ENCODE measurements at regions not wholly inside any gene's neighbourhood (a gene's known extent, or its start where the extent isn't known, plus 50 kb on each side); places are given as distances from the start of the nearest gene placed in this dataset.
A peak's percentile ranks its signal among the peaks of the same experiment; 100 is the strongest.

DNA sequence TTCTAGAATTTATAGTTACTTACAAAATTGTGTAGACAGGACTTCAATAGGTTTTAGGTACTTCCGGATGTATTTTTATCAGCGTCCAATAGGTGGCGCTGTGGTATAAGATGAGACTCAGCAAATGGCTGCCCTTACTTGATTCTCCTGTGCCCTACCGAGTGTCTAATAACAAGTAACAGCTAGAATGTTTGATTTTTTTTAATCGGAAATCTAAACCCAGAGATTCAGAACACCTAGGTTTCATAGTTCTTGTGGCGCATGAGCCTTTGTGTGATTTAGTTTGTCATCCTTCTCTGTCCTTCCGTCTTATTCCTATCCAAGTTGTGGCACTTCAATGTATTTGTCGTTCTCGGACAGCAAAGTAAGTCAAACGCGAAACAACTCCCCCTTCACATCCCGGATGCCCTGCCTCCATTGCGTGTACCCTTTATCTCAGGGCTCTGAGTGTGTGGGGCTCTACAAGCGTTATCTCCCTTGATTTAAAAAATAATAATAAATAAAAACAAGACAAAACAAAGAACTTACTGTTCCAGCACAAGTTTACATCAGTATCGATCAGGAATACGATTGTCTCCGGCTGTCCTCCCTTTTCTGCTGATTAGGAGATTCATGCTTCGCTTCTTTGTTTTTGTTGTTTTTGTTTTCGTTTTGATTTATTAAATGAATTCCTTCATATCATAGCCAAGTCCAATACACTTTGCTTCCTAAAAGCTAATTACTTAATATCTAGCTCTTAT is 50.7 kb upstream of the SLC30A5 start (continued):
- TF ChIP-seq, protein P1, sequence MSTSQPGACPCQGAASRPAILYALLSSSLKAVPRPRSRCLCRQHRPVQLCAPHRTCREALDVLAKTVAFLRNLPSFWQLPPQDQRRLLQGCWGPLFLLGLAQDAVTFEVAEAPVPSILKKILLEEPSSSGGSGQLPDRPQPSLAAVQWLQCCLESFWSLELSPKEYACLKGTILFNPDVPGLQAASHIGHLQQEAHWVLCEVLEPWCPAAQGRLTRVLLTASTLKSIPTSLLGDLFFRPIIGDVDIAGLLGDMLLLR (CRISPR knock-in tag; IDR thresholded peaks at IDR 0.05), result no peak
- TF ChIP-seq PHF20 (CRISPR knock-in tag; IDR thresholded peaks at IDR 0.05), result no peak
- 0 out of 2 replicates have a peak, but pooled peaks have one; percentile 41 for TF ChIP-seq TOE1 (CRISPR knock-in tag; IDR thresholded peaks at IDR 0.05)
- no peak for TF ChIP-seq HNF4G (IDR thresholded peaks at IDR 0.05; ENCODE audit: borderline replicate concordance, low read depth, low read length)
- no peak for TF ChIP-seq HNF4G (CRISPR knock-in tag; IDR thresholded peaks at IDR 0.05; ENCODE audit: borderline replicate concordance, low read depth)
- no peak for TF ChIP-seq POGZ (CRISPR knock-in tag; IDR thresholded peaks at IDR 0.05)
- TF ChIP-seq BORCS8-MEF2B (CRISPR knock-in tag; IDR thresholded peaks at IDR 0.05), result no peak
- no peak for TF ChIP-seq MAZ (IDR thresholded peaks at IDR 0.05; ENCODE audit: borderline replicate concordance, low read depth, low read length)
- 0 out of 2 replicates have a peak, but pooled peaks have one; percentile 17 for TF ChIP-seq MAZ (CRISPR knock-in tag; IDR thresholded peaks at IDR 0.05; ENCODE audit: low read depth)
- TF ChIP-seq, protein P2, sequence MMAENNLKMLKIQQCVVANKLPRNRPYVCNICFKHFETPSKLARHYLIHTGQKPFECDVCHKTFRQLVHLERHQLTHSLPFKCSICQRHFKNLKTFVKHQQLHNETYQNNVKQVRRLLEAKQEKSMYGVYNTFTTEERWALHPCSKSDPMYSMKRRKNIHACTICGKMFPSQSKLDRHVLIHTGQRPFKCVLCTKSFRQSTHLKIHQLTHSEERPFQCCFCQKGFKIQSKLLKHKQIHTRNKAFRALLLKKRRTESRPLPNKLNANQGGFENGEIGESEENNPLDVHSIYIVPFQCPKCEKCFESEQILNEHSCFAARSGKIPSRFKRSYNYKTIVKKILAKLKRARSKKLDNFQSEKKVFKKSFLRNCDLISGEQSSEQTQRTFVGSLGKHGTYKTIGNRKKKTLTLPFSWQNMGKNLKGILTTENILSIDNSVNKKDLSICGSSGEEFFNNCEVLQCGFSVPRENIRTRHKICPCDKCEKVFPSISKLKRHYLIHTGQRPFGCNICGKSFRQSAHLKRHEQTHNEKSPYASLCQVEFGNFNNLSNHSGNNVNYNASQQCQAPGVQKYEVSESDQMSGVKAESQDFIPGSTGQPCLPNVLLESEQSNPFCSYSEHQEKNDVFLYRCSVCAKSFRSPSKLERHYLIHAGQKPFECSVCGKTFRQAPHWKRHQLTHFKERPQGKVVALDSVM (CRISPR knock-in tag; IDR thresholded peaks at IDR 0.05), result no peak
- no peak for TF ChIP-seq CREM (IDR thresholded peaks at IDR 0.05)
- TF ChIP-seq CREM (CRISPR knock-in tag; IDR thresholded peaks at IDR 0.05), result no peak
- TF ChIP-seq ETV5 (CRISPR knock-in tag; IDR thresholded peaks at IDR 0.05; ENCODE audit: borderline replicate concordance), result peak; percentile 83; the same call in 1 of the 2 replicates
- TF ChIP-seq ZNF326 (CRISPR knock-in tag; IDR thresholded peaks at IDR 0.05; ENCODE audit: borderline replicate concordance), result no peak
- no peak for TF ChIP-seq ZNF234 (CRISPR knock-in tag; conservative IDR thresholded peaks at IDR 0.05)
- no peak for TF ChIP-seq ZSCAN31 (CRISPR knock-in tag; IDR thresholded peaks at IDR 0.05; ENCODE audit: low read depth)
- no peak for TF ChIP-seq ZIK1 (CRISPR knock-in tag; IDR thresholded peaks at IDR 0.05; ENCODE audit: borderline replicate concordance, low read depth)
- peak; percentile 83 for TF ChIP-seq STAG1 (CRISPR knock-in tag; IDR thresholded peaks at IDR 0.05)
- TF ChIP-seq ZBTB42 (CRISPR knock-in tag; IDR thresholded peaks at IDR 0.05), result no peak
- no peak for TF ChIP-seq RELA (CRISPR knock-in tag; IDR thresholded peaks at IDR 0.05)
- TF ChIP-seq MTA1 (CRISPR knock-in tag; IDR thresholded peaks at IDR 0.05; ENCODE audit: borderline replicate concordance), result no peak
- TF ChIP-seq ZSCAN22 (CRISPR knock-in tag; IDR thresholded peaks at IDR 0.05), result no peak
- TF ChIP-seq, protein P3, sequence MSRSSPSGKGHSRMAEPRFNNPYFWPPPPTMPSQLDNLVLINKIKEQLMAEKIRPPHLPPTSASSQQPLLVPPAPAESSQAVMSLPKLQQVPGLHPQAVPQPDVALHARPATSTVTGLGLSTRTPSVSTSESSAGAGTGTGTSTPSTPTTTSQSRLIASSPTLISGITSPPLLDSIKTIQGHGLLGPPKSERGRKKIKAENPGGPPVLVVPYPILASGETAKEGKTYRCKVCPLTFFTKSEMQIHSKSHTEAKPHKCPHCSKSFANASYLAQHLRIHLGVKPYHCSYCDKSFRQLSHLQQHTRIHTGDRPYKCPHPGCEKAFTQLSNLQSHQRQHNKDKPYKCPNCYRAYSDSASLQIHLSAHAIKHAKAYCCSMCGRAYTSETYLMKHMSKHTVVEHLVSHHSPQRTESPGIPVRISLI (CRISPR knock-in tag; IDR thresholded peaks at IDR 0.05; ENCODE audit: borderline replicate concordance), result 0 out of 2 replicates have a peak, but pooled peaks have one; percentile 32
- no peak for TF ChIP-seq GLI4 (CRISPR knock-in tag; IDR thresholded peaks at IDR 0.05; ENCODE audit: borderline replicate concordance)
- no peak for TF ChIP-seq ISL2 (CRISPR knock-in tag; IDR thresholded peaks at IDR 0.05)
- no peak for TF ChIP-seq ZNF550 (CRISPR knock-in tag; IDR thresholded peaks at IDR 0.05; ENCODE audit: borderline replicate concordance)
- TF ChIP-seq ZNF766 (CRISPR knock-in tag; IDR thresholded peaks at IDR 0.05; ENCODE audit: borderline replicate concordance), result no peak
- no peak for TF ChIP-seq EEA1 (CRISPR knock-in tag; IDR thresholded peaks at IDR 0.05; ENCODE audit: borderline replicate concordance)
- TF ChIP-seq NCOA1 (CRISPR knock-in tag; IDR thresholded peaks at IDR 0.05), result no peak
- TF ChIP-seq SMAD9 (CRISPR knock-in tag; IDR thresholded peaks at IDR 0.05), result no peak

Measured in HepG2 (cell line).